ENCODE measurements at regions not wholly inside any gene's neighbourhood (a gene's known extent, or its start where the extent isn't known, plus 50 kb on each side); places are given as distances from the start of the nearest gene placed in this dataset.

DNA sequence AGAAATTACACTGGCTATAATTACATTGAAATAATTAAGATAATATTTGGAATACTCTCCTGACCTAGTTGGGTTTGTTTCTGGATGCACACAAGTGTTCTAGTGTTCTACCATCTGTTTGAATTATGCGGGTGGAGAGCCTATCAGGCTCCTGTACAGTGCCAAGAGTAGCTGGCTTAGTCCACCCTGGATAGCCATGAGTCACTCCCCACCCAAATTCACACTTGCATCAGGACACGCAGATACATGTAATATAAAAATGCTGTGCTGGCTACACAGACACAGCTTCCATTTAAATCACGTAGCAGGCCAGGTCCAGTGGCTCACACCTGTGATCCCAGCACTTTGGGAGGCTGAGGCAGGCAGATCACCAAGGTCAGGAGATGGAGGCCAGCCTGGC, 686.2 kb upstream of the SLC35B3 start:
- H3K4me3 ChIP-seq (ENCODE audit: low read length): no peak overlapping the region
- DNase-seq (ENCODE audit: low read depth): peak; percentile 79
- TF ChIP-seq, protein P1, sequence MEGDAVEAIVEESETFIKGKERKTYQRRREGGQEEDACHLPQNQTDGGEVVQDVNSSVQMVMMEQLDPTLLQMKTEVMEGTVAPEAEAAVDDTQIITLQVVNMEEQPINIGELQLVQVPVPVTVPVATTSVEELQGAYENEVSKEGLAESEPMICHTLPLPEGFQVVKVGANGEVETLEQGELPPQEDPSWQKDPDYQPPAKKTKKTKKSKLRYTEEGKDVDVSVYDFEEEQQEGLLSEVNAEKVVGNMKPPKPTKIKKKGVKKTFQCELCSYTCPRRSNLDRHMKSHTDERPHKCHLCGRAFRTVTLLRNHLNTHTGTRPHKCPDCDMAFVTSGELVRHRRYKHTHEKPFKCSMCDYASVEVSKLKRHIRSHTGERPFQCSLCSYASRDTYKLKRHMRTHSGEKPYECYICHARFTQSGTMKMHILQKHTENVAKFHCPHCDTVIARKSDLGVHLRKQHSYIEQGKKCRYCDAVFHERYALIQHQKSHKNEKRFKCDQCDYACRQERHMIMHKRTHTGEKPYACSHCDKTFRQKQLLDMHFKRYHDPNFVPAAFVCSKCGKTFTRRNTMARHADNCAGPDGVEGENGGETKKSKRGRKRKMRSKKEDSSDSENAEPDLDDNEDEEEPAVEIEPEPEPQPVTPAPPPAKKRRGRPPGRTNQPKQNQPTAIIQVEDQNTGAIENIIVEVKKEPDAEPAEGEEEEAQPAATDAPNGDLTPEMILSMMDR (conservative IDR thresholded peaks at IDR 0.05; ENCODE audit: low read length): no peak

DNA sequence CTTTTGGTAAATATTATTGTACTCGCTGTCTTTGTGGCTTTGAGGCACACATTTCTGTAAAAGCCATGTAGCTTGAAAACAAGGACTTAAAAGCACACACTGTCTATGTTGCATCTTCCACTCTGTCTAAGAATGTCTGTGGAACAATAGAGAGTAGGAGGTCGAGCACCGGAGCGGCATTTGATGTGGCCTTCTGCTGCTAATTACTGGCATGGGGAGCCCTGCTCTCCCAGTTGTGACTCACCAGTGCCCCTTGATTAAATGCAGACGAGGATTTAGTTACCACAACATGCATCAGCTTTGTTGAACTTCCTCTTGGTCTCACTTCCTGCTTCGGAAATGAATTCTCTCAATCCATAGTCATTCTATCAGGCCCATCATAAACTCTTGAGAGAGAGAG, 680.7 kb upstream of the SLC35B3 start:
- TF ChIP-seq, protein P1 (conservative IDR thresholded peaks at IDR 0.05; ENCODE audit: low read length): no peak
- DNase-seq (ENCODE audit: low read depth): peak; percentile 84
- H3K4me3 ChIP-seq (ENCODE audit: low read length): no peak overlapping the region

DNA sequence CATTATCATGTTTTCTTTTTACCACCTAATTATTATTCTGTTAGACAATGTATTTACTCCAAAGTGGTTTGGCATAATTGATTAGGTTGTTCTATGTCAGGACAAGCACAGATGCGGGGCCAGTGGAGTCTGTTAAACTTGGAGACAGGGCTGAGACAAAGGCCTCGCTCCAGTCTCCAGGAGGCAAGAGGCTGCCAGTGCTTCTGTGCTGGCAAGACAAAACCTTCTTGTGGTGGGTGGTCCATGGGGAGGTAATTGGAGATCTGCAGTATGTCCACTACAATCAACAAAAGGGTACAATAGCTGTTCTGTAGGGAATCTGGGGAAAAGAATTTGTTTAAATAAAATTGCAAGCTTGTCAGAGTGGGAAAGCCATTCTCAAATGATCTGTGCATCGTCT, 677.2 kb upstream of the SLC35B3 start:
- no peak for DNase-seq (ENCODE audit: low read depth)
- TF ChIP-seq, protein P1 (conservative IDR thresholded peaks at IDR 0.05; ENCODE audit: low read length): no peak
- no peak overlapping the region for H3K4me3 ChIP-seq (ENCODE audit: low read length)

DNA sequence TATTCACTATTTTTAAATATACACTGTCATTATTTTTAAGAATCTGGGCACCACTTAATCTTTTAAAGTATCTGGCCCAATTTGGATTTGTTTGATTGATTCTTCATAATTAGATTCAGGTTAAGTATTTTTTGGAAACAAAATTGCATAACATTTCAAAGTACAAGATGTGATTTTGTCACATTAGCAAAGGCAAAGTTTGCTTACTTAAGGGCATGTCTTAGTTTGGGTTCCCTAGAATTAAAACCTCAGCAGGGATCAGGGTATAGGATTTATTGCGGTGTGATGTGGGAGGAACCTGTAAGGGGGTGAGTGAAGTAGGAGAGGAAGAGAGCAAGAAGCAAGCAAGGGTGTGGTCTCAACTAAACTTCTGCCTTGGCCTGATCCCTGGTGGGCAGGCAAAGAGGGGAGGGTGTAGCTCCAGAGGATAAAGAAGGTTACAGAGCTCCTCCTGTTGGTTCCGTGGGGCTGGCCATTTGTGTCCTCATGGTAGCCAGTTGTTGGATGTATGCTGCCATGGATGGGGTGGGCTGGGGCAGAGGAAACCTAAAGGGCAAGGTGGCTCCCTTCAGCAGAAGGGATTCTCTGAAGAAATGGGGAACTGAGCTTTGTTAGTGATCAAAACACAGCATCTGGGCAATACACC, 668.7 kb upstream of the SLC35B3 start:
- TF ChIP-seq, protein P1 (conservative IDR thresholded peaks at IDR 0.05; ENCODE audit: low read length): no peak
- no peak for DNase-seq (ENCODE audit: low read depth)
- H3K4me3 ChIP-seq (ENCODE audit: low read length): no peak overlapping the region

DNA sequence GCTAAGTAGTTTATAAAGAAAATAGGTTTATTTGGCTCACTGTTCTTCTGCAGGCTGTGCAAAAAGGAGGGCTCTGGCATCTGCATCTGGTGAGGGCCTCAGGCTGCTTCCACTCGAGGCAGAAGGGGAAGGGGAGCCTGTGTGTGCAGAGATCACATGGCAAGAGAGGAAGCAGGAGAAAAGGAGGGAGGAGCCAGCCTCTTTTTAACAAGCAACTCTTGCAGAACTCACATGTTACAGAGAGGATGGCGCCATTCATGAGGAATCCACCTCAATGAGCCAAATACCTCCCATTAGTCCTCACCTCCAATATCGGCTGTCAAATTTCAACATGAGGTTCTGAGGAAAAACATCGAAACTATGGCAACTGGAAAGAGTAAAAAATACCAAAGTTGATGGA, 666.6 kb upstream of the SLC35B3 start:
- DNase-seq (ENCODE audit: low read depth): no peak
- TF ChIP-seq, protein P1 (conservative IDR thresholded peaks at IDR 0.05; ENCODE audit: low read length): no peak

DNA sequence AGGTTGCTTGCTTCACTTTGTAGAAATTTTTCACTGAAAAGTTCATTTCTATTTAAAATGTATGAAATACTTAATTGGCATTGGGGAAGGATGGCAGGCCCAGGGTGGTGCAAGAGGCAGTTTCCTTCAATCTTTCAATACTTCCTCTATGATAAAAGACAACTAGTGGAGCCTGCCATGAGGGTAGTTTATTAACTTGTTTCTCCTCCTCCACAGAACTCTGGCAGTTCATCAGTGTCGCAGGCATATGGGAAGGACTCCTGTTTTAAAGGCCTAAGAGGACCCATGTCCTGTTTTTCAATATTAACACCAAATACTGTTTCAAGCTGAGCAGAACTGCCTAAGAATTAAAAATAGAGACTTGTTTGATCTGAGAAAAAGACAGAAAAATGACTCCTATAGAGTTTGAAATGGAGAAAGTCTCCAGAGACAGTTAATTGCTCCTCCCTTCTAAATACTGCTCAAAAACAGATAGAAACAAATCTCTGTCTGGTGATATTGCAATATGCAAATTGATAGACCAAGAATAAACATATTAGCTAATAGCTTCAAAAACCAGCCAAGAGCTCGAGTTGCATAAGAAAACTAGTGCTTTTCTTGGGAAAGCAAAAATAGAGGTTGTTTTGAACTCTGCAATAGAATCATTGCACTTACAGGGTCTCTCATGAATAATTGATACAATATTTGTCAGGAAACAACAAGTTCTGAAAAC, 665.7 kb upstream of the SLC35B3 start:
- TF ChIP-seq, protein P1 (conservative IDR thresholded peaks at IDR 0.05; ENCODE audit: low read length): no peak
- no peak overlapping the region for H3K4me3 ChIP-seq (ENCODE audit: low read length)
- no peak for DNase-seq (ENCODE audit: low read depth)

More for the DNA sequence above, 666.6 kb upstream of the SLC35B3 start:
- no peak overlapping the region for H3K4me3 ChIP-seq (ENCODE audit: low read length)

DNA sequence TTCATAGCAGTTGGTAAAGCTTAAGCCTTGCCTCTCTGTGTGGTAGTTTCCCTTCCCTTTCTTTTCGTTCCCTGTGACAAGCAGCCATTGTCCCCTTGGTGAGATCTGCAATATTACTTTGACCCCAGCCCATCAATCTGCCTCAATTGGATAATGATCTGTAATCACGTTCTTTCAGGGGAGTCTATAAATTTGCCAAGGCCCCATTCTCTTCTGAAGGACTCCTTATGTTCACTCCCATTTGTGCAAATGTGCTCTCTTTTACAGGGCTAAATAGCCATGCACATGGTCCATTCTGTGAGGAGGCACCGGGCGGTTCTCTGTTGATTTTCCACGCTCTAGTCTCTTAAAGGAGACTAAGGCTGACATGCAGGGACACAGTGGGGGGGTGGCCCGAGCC, 660.4 kb upstream of the SLC35B3 start:
- no peak overlapping the region for H3K4me3 ChIP-seq (ENCODE audit: low read length)
- DNase-seq (ENCODE audit: low read depth): no peak
- TF ChIP-seq, protein P1 (conservative IDR thresholded peaks at IDR 0.05; ENCODE audit: low read length): no peak

Measured in AG10803 (cell line).